ENCODE measurements at regions not wholly inside any gene's neighbourhood (a gene's known extent, or its start where the extent isn't known, plus 50 kb on each side); places are given as distances from the start of the nearest gene placed in this dataset.

DNA sequence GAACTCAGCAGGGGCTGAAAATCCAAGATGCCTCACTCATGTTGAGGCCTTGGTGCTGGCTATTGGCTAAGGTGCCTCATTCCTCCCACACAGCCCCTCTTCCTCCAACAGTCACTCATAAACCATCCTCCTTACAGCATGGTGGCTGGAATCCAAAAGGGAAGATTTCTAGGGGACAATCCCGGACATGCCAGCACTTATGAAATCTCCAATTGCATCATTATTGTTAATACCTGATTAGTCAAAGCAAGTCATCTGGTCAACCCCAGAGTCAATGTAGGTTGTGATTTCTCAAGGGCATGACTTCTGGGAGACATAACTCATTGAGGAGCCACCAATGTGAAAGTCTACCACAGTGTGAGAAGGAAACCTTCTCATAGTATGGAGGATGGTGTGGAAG lies 506.6 kb upstream of the NOX3 start:
- TF ChIP-seq, protein P1, sequence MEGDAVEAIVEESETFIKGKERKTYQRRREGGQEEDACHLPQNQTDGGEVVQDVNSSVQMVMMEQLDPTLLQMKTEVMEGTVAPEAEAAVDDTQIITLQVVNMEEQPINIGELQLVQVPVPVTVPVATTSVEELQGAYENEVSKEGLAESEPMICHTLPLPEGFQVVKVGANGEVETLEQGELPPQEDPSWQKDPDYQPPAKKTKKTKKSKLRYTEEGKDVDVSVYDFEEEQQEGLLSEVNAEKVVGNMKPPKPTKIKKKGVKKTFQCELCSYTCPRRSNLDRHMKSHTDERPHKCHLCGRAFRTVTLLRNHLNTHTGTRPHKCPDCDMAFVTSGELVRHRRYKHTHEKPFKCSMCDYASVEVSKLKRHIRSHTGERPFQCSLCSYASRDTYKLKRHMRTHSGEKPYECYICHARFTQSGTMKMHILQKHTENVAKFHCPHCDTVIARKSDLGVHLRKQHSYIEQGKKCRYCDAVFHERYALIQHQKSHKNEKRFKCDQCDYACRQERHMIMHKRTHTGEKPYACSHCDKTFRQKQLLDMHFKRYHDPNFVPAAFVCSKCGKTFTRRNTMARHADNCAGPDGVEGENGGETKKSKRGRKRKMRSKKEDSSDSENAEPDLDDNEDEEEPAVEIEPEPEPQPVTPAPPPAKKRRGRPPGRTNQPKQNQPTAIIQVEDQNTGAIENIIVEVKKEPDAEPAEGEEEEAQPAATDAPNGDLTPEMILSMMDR (IDR thresholded peaks at IDR 0.05; ENCODE audit: insufficient read depth, low read length) = no peak
- TF ChIP-seq POLR2AphosphoS5 (IDR thresholded peaks at IDR 0.05; ENCODE audit: low read depth) (no peak), SPI1 (IDR thresholded peaks at IDR 0.05; ENCODE audit: borderline replicate concordance, low read depth) (no peak), GABPA (IDR thresholded peaks at IDR 0.05; ENCODE audit: low read depth) (no peak)
- TF ChIP-seq, protein P2, sequence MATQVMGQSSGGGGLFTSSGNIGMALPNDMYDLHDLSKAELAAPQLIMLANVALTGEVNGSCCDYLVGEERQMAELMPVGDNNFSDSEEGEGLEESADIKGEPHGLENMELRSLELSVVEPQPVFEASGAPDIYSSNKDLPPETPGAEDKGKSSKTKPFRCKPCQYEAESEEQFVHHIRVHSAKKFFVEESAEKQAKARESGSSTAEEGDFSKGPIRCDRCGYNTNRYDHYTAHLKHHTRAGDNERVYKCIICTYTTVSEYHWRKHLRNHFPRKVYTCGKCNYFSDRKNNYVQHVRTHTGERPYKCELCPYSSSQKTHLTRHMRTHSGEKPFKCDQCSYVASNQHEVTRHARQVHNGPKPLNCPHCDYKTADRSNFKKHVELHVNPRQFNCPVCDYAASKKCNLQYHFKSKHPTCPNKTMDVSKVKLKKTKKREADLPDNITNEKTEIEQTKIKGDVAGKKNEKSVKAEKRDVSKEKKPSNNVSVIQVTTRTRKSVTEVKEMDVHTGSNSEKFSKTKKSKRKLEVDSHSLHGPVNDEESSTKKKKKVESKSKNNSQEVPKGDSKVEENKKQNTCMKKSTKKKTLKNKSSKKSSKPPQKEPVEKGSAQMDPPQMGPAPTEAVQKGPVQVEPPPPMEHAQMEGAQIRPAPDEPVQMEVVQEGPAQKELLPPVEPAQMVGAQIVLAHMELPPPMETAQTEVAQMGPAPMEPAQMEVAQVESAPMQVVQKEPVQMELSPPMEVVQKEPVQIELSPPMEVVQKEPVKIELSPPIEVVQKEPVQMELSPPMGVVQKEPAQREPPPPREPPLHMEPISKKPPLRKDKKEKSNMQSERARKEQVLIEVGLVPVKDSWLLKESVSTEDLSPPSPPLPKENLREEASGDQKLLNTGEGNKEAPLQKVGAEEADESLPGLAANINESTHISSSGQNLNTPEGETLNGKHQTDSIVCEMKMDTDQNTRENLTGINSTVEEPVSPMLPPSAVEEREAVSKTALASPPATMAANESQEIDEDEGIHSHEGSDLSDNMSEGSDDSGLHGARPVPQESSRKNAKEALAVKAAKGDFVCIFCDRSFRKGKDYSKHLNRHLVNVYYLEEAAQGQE (IDR thresholded peaks at IDR 0.05; ENCODE audit: insufficient replicate concordance, low read depth) = no peak
